HG03159 (cell line): ENCODE measurements at regions not wholly inside any gene's neighbourhood (a gene's known extent, or its start where the extent isn't known, plus 50 kb on each side); places are given as distances from the start of the nearest gene placed in this dataset.
"Not testable (repeated sequence)": the region's sequence is repeated elsewhere in the genome, so short reads cannot be mapped to it uniquely, and the experiment has no call there.

Experiments used
- ATAC-seq: cut with Tn5 transposase; IDR thresholded peaks from one replicate; pipeline ENCODE4 v1.9.1; 2021; ENCODE audit warnings: mild to moderate bottlenecking, moderate library complexity; ENCODE audit not compliant: unreplicated experiment

DNA sequence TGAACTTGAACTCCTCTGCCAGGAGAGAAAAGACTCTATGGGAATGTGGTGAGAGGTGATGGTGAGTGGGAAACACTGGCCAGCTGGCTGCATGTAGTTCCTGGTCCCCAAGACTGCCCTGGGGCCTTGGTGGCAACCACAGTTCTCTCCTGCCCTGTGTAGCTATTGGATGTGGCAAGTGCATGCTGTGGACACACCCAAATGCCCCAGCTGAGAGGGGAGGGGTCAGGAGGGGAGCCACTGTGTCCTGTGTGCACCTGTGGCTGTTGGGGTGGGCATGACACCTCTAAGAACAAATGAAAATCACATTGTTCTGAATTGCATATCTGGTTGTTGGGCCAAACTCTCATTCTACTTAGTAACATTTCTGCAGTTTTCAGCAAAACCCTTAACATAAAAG lies 409.6 kb downstream of the NSUN3 start:
- ATAC-seq = no peak

DNA sequence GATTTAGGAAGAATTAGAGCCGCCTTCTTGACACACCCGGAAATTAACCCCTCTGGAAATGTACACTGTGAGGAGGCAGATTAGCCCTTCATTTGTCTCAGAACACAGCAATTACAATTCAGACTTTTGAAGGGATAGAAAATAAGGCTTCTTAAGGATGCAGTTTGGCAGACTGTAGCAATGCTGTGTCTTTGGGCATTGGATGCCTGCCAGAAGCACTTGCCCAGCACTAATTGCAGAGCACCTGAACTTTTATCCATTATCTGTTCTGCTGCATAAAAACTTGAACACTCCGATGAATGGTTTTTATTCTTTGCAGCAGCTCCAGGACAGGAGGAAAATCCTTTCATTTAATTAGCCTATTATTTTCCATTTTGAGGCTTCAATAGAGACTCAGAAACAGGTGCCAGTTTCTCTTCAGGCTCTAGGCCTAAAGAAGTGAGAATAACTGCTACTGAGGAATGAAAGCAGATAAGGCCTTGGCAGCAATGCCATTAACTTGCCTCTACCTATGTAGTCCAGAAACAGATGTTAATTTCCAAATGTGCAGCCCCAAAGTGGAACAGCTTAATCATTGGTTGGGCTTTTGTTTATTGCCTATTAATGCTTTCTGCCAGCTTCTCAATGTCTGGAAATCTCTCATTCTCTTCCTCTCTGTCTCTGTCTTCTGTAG lies 418.5 kb downstream of the NSUN3 start:
- ATAC-seq = no peak

DNA sequence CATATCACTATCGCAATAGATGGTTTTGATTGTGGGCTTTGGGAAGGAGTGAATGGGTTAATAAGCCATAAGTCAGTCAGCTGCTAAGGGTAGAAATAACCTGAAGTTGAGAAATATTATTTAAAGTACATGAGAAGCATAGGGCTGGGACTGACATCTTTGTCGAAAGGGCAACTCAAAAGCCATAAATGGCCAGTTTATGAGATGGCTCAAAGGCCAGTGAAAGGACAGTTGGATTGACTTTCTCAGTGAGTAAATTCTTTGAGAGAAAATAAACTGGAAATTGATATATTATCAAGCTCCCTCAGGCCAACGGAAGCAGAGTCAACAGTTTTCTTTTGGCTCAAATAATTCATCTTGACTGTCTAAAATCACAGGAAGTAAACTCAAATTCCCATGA lies 419.8 kb downstream of the NSUN3 start:
- ATAC-seq = no peak

DNA sequence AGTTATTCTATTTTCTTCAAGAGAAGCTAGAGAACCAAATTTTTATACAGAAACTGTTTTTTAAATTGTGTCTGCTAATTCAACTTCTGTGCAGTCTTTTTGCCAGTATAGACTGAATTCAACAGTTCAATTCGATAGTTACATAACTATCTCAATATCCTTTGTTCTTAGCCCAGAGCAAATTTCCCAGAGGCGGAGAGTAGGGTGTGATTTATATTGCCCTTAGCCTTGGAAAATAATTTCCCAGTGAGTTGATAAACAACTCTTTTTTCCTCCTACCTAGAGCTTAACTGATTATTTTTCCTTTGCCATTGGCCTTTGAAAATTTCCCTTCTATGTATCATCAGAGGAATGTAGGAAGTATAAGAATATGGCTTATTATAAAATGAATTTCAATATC lies 420.5 kb downstream of the NSUN3 start:
- no peak for ATAC-seq

DNA sequence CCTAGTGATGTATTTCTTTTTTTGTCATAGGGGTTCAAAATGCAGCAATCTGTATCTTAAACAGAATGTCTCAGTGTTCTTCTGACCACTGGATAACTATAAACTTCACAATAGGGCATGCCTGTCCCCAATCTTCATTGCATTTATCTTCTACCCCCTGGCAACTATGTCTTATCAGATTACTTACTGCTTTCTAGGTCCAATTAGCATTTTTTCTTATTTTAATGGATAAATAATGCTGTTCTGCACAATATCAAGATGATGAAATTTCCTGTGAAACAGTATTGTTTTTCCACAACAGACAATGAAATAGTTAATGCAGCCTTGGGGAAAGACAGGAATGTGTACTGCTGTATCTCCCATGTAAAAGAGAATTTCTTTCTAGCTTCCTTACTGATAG lies 432.1 kb downstream of the NSUN3 start:
- no peak for ATAC-seq

DNA sequence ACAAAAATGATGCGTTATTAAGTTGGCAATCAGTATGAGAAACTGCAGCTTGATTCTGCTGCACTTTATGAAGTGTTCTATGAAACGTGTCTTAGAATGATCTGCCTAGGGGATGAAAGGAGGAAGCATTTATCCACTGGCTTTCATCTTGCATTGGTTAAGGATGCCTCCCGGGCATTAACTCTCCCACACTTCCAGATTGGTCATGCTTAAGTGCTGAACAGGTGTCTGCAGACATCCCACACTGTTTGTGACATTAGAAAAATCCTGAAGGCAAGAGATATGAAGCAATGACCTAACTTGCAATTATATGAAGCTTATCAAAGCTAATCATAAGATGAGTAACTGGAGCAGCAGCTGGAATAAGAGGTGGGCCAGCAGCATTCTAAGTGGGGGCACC lies 437.3 kb downstream of the NSUN3 start:
- no peak for ATAC-seq

DNA sequence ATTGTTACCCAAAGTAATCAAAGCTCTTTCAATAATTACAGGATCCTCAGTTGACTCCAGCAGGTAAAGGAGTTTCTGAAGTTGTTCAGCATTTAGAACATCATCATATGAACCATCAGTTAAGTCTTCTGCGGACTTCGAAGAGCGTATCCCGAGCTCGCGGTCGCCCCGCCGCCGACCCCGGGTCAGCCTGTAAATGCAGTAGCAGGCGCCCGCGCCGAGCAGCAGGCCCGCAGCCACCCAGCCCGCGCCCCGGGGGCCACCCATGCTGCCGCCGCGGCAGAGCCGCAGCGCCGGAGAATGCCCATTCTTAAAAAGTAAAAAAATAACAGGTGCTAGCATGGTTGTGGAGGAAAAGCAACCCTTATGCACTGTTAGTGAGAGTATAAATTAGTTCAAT lies 444.5 kb downstream of the NSUN3 start:
- ATAC-seq = not testable (repeated sequence)

DNA sequence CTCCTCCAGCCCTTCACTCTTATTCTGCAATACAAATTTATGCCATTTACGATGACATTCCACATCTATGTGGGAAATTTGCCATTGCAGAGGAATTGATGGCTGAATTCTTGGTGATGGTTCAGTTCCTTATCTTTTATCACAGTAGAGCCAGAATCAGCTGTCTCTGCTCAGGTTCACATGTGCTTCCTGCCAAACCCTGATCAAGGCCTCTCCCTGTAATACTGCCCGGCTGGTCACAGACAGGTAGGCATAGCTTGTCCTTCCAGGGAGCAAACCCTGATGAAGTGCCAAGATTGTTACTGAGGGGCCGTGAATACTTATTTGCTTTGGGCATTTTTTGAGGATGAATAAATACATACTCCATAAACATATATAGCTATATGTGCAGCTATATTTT lies 450.0 kb downstream of the NSUN3 start:
- ATAC-seq = no peak

DNA sequence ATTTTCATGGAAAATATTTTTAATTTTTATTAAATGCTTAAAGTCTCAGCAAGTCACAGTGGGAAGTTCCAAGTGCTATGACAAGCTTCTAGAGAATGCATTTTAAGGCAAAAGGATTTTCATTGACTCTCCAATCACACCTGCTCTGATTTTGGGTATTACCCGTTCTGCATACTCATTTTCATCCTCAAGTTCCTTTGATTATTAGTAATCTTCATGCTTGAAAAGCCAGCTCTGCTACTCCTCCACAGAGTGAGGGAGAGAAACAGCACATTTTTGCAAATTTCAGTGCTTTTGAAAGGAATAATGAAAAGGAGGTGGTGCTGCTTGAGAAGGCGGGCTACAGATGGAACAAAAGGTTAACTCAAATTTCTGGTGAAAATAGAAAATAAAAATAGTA lies 450.7 kb downstream of the NSUN3 start:
- peak; percentile 47 for ATAC-seq

DNA sequence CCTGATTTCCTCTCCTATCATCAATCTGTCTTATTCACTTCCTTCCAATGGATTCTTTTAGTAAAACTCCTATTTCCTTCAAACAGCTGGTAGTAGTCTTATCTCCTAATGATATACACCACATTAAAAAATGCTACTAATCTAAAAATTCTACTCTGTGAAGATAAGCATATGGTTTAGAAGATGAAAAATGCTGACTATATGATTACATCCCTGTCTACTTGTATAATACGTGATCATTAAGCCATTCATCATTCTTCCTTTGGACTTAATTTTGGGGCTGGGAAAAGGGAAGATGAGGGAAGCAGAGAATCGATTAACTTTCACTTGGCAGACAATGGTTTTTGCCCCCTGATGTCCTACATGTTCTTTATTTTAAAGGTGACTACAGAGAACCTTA lies 453.1 kb downstream of the NSUN3 start:
- no peak for ATAC-seq

DNA sequence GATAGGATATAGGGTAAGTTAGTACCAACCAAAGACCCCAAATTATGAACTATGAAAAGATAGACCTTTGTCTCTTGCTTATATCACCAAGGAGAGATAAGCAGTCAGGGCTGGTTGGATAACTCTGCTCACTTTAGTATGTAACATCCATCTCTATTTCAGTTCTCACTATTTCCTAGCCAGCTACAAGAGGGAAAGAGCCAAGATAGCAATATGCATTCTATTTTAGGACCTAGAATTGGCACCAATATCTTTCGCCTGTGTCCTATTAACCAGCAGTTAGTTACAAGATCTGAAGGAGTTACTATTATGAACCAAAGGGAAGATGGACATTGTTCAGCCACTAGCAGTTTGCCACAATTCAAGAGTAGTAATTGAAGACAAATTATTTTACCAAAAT lies 457.5 kb downstream of the NSUN3 start:
- ATAC-seq = no peak

DNA sequence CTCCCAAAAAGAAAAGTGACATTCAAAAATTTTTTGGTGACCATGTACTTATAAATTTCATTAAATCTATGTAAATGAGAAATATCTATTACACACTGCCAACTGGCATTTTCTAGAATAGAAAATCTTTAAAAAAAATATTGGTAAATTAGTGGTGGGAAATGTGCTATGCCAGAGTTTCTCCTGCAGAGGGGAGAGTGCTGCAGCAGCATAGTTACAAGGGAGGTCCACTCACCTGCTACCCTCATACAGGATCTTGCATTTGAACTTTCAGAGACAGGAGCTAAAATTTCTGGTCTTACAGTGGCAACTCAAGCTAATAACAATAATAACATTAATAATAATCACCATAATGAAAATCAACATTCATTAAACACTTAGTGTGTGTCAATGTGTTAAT lies 459.6 kb downstream of the NSUN3 start:
- ATAC-seq = no peak

DNA sequence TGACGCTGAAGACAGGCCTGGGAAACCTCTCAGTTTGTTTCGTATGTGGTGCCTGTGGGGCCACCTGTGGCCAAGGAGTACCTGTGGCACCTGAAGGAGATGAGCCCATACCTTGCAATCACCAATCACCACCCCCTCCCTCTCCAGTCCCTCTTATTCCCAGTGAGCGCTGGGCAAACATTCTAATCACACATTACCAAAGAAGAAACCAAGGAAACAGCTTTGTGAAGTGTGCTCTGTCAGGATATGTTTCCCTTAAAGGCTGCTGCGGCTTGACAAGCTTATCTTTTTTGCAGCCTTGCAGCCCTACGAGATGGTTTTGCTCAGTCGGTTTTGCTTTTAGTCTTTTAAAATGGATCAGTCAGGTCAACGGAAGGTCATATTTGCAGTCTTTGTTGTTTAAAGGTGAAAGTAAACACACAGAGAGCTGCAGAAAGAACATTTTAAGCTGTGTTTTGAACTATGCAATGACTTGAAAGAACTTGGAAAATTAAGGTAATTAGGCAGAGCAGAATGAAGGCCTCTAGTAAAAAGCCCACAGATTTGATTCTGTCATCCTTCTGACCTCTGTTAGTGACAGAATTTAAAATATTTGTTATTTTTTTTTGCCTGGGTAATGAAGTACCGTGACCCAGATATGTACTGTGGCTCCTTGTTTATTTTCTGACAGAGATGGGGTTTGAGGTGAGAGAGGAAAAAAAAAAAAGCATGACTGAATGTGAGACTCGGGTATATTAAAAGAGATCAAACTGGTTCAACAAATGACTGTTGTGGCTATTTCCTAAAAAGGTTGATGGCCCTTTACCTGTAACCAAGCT lies 461.4 kb downstream of the NSUN3 start:
- no peak for ATAC-seq

DNA sequence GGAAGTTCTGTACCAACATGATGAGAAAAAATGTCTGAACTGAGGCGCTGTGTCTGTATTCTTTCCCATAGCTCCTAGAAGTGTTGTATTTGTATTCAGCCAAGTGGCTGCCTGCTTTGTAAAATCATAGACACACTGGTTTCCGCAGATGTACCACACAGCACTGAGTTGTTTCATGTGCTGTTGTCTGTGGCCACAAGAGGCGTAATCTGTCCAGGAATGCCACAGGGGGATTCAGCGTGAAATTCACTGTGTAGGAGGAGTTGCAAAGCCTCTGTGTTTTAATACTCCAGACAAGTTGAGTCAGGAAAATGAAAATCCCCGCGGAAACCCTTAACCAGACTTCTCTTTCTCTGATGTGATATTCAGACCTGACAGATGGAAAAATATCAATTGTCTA lies 462.2 kb downstream of the NSUN3 start:
- ATAC-seq = no peak

DNA sequence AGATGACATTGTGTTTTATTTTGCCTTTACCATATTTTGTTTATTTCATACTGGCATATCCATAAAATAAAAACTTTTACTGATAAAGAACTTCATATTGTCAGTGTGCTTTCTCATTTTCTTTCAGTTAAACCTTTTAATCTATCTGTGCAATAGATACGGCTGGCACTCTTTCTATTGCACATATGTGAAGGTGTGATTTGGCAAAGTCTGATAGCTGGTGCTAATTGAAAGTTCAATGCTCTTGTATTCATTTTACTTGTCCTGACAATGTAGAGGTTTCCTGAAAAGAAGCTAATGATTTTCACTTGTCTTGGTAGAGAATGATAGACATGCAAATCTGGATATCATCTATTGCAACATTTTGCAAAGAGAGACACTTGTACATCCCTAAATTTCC lies 467.0 kb downstream of the NSUN3 start:
- ATAC-seq = no peak

DNA sequence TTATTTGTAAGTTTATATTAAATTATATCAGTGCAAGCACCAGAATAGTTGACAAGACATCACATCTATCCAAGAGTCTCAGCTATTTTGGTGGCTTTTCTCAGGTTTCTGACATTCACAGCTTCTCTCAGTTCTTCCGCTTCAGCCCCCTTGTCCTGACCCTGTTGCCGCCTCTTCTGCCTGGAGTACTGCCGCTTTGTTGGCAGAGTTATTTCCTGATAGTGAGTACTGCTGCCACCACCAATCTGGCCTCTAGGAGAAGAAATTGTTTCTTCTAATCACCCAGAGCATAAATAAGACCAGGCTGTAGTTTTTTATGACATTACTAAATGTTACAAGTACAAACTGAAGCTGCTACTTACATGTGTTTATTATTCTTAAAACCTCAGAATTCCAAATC lies 470.1 kb downstream of the NSUN3 start:
- no peak for ATAC-seq

DNA sequence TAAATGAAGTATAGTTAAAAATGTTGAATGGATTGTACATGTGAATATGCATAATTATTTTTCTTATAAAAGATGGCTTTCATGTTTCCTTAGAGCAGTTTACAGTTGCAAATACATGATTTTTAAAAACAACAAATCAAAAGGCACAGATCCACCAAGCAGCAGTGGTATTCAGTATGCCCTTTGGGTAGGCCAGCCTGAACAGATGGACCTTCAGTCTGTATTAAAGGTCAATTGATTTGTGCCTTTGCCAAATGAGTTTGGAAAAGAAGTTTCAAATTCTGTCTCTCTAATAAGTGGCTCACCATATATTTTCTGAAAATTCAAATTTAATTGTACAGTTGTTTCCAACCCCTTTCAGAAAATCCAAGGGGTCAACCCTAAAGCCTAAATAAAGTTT lies 477.1 kb downstream of the NSUN3 start:
- no peak for ATAC-seq

DNA sequence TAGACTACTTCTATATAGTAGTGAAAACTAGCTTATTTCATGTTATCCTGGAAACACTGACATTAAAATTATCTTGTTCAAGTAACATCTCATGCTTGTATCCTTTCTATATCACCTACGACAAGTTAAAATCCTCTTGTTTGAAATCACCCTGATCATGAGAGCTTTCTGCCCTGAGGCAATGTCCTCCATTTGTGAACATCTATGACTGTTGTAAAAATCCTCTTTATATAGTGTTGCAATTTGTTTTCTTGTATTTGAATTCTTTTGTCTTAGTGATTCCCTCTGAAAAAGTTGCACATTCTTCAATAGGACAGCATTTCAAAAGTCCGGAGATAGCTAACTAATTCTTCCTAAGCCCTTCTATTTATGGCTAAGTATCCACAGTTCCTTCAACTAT lies 480.3 kb downstream of the NSUN3 start:
- ATAC-seq = no peak

DNA sequence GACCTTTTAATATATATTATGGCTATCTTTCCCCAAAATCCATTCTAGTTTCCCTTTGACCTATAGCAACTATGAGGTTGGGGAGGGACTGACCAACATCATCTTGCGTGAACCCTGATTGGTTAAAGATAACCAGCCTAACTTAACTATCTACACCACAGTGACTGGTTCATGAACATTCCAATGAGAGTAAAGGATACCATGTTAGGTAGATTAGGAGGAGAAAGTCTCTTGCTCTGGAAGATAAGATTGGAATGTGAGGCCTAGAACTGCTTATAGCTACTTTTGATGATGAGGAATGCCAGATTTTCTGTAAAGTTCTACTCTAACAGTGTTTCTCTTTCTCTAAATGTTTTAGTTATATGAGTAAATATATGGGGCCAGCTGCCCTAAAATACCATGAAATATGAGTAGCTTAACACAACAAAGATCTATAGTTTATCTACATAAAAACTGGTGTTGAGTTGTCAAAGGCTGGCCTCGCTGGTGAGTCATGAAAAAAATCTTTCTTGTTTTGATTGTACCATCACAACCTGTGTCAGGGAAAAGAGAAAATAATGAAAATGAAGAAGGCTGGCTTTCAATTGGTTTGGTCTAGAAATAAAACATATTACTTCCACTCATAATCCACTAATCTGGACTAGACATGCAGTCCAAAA lies 481.4 kb downstream of the NSUN3 start:
- ATAC-seq = no peak

DNA sequence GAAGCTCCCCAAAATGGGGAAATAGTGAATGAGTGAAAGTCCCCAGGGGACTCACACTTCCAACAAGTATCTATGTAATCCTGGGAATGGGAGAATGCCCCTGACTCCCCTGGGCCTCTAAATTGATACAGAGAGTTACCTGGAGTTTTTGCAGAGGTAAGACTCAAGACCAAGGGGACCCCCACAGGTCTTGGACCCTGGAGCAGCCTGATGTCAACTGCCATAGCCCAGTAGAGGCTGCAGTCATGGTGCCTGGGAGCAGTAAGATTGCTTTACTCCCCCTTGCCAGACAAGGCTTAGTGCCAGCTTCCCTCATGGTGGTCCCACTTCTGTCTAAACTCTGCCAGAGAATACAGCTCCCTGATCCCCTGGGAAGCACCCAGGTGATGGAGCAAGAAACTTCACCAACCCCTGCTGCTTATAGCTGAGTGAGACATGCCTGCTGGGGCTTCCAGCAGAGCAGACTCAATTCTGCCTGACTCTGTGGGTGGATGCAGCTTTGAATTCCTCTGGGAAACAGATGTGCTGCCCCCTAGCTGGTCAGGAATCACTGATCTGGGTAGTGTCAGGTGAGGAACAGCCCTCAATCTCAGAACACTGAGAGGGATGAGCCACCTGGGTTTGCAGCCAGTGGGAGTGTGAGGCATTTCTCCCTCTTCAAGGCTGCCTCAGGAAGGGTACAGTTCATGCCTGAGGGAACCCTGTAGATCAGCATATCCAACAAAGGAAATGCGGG lies 485.9 kb downstream of the NSUN3 start:
- no peak for ATAC-seq

DNA sequence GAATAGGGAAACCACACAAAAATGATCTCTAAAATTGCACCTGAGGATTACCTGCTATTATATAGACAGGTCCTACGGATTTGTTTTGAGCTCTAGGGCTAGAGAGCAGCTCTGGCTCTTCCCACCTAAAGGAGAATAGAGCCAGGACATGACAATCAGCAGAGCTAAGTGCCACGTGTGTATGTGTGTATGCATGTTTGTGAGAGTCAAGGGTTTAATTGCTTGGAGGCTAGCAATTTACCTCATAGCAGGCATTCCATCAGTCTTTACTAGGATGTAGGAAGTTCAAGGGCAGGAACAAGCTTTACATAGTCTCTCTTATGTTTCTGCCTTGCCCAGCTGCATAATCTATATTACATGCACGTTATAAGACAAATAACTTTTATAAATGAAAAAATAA lies 498.2 kb downstream of the NSUN3 start:
- ATAC-seq = no peak
